Testis (tissue), 2 donors: ENCODE measurements at regions not wholly inside any gene's neighbourhood (a gene's known extent, or its start where the extent isn't known, plus 50 kb on each side); places are given as distances from the start of the nearest gene placed in this dataset.

Source experiments
- POLR2A ChIP-seq: fragments of 450-650 bp; IDR thresholded peaks from one replicate; pipeline ENCODE4 v1.6.1; 2017; ENCODE audit warnings: antibody characterized with exemption, mild to moderate bottlenecking, moderate library complexity
- TF ChIP-seq, protein P1 (sequence below), 3 experiments: fragments of 450-650 bp in 2 of 3; fragments of 200-600 bp in 1 of 3; sonication (generic) in 1 of 3; IDR thresholded peaks; one replicate each; pipeline ENCODE4 v1.5.1; 2016 to 2019; ENCODE audit warnings: antibody characterized with exemption in 3 of 3, mild to moderate bottlenecking in 2 of 3, moderate library complexity in 1 of 3

DNA sequence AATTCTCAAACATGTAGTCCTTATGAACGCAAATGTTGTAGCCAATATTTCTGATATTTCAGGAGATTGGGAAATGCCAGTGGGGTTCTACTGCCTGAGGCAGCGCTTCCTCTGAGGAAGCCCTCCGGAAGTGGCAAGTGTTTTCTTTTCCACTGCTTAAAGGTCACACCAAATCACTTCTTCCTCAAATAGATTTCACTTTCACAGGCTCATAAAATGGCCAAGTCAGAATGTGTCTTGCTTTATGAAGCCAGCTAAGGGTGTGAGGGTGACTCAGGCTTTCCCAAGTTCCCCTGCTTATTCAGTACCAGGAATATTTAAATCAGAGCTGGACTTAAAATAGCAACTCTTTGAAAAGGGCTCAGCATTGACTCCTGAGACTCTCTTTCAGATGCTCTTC lies 514.2 kb upstream of the DIPK2B start:
- TF ChIP-seq, protein P1, sequence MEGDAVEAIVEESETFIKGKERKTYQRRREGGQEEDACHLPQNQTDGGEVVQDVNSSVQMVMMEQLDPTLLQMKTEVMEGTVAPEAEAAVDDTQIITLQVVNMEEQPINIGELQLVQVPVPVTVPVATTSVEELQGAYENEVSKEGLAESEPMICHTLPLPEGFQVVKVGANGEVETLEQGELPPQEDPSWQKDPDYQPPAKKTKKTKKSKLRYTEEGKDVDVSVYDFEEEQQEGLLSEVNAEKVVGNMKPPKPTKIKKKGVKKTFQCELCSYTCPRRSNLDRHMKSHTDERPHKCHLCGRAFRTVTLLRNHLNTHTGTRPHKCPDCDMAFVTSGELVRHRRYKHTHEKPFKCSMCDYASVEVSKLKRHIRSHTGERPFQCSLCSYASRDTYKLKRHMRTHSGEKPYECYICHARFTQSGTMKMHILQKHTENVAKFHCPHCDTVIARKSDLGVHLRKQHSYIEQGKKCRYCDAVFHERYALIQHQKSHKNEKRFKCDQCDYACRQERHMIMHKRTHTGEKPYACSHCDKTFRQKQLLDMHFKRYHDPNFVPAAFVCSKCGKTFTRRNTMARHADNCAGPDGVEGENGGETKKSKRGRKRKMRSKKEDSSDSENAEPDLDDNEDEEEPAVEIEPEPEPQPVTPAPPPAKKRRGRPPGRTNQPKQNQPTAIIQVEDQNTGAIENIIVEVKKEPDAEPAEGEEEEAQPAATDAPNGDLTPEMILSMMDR (IDR thresholded peaks at IDR 0.05) = no peak
- TF ChIP-seq POLR2A = no peak
